Heart right ventricle (tissue), 16 donors: ENCODE measurements at regions not wholly inside any gene's neighbourhood (a gene's known extent, or its start where the extent isn't known, plus 50 kb on each side); places are given as distances from the start of the nearest gene placed in this dataset.
A peak's percentile ranks its signal among the peaks of the same experiment; 100 is the strongest.

Experiments
- ATAC-seq, 8 donors: fragments of 200-7000 bp; cut with Tn5 transposase; one replicate each; pipeline ENCODE4 v1.9.1; 2020; ENCODE audit warnings: mild to moderate bottlenecking in 8 of 8, moderate library complexity in 8 of 8, moderate number of reproducible peaks in 1 of 8
- DNase-seq, 2 donors: peaks; one replicate each; pipeline ENCODE4 v3.0.0-alpha.2; 2020
- H3K27ac ChIP-seq, 10 donors: fragments of 200-600 bp; sonication (generic) in 2 of 10; one replicate each; pipeline versions ENCODE4 v1.5.0 to v1.8.0; 2020 to 2022; ENCODE audit warnings: mild to moderate bottlenecking in 3 of 10
- H3K27me3 ChIP-seq, 7 donors: fragments of 200-600 bp; one replicate each; pipeline ENCODE4 v1.8.0; 2021 to 2022; ENCODE audit warnings: mild to moderate bottlenecking in 2 of 7
- H3K36me3 ChIP-seq, 9 donors: fragments of 200-600 bp; sonication (generic) in 1 of 9; one replicate each; pipeline versions ENCODE4 v1.5.0 to v1.8.0; 2020 to 2022; ENCODE audit warnings: mild to moderate bottlenecking in 2 of 9
- H3K4me1 ChIP-seq, 9 donors: fragments of 200-600 bp; sonication (generic) in 1 of 9; one replicate each; pipeline versions ENCODE4 v1.5.0 to v1.8.0; 2020 to 2022; ENCODE audit warnings: mild to moderate bottlenecking in 4 of 9
- H3K4me3 ChIP-seq, 10 donors: fragments of 200-600 bp; sonication (generic) in 2 of 10; one replicate each; pipeline versions ENCODE4 v1.5.0 to v1.8.0; 2020 to 2022; ENCODE audit warnings: mild to moderate bottlenecking in 7 of 10, moderate library complexity in 2 of 10
- H3K9me3 ChIP-seq, 11 donors: fragments of 200-600 bp in 10 of 11; sonication (generic) in 2 of 11; one replicate each; pipeline versions ENCODE4 v1.5.0 to v1.8.0; 2013 to 2022; ENCODE audit warnings: mild to moderate bottlenecking in 2 of 11, control low read depth in 1 of 11, moderate library complexity in 1 of 11
- CTCF ChIP-seq, 9 donors: fragments of 200-600 bp; sonication (generic) in 2 of 9; IDR thresholded peaks; one replicate each; pipeline versions ENCODE4 v1.5.0 to v1.8.0; 2021 to 2022; ENCODE audit warnings: antibody characterized with exemption in 9 of 9, mild to moderate bottlenecking in 5 of 9, moderate library complexity in 1 of 9
- WGBS, 2 donors: extraction: QIAGEN DNeasy Blood & Tissue Kit; methylation state at CpG; one replicate each; pipeline ENCODE4 v1.1.7; 2013; ENCODE audit warnings: inconsistent platforms in 1 of 2; 5-methylcytosine and 5-hydroxymethylcytosine counted together
- intact Hi-C, 10 donors: fragments of 100-400 bp; cut with DNase I; formaldehyde crosslinking; loops; one replicate each; pipeline versions ENCODE4 v1.11.1 to v1.14.2; 2022
- donor health status: Arrhythmogenic right ventricular cardiomyopathy.
- donor health status: ischemic (EF 13 %, LVEDD 7.1; RV severe dilation, severe dysfunction).
- donor health status: healthy with polysubstance abuse.
- donor health status: DM: no; HTN: yes; CAD: no.
- donor health status: DM: no; HTN: no; CAD: no.
- donor health status: ischemic (EF 25% LVEDD 6.9; RV normal size, moderate dysfunction).
- donor health status: ischemic (EF 25% LVEDD 5.7; RV mildly dilated, moderate dysfunction).
- donor health status: healthy.
- donor health status: DM: yes; HTN: yes; CAD: no.
- donor health status: Ischemic cardiomyopathy.
- donor health status: ischemic (EF 35%, LVEDD 5.7; RV mildly dilated, moderate dysfunction).
- donor health status: nonischemic (EF 11% LVEDD 7.7; RV severe dilation, severe dysfunction).
- donor health status: DM: yes; HTN: yes; CAD: no.
- donor health status: PGD.
- donor health status: ischemic (EF 29% LVEDD 5.4; RV normal size, mild dysfunction).
- donor health status: nonischemic (EF 23%, LVEDD 6.1; RV moderate dilation, normal function).

GRCh38 chrX:121150217-121150616 lies 102.8 kb downstream of the GLUD2 start:
- Histone ChIP-seq H3K36me3 (no peaks in the 10 kb centered on the region), H3K4me3 (no peak overlapping the region), H3K9me3 (no peaks in the 10 kb centered on the region), H3K4me1 (no peaks in the 10 kb centered on the region), H3K27ac (no peak overlapping the region), H3K27me3 (no peaks in the 10 kb centered on the region)
- intact Hi-C loops: no loop called here
- WGBS, 2 donors: 84 to 92% methylated on average over 1 of the region's 1 CpG
- DNase-seq (no peak), ATAC-seq (no peak)
- no peak for TF ChIP-seq CTCF (IDR thresholded peaks at IDR 0.05)

GRCh38 chrX:121151293-121151692 lies 103.9 kb downstream of the GLUD2 start:
- intact Hi-C loops: no loop called here
- 84 to 90% methylated on average over 4 of the region's 4 CpGs for WGBS, 2 donors
- Histone ChIP-seq H3K27ac (no peak overlapping the region), H3K36me3 (no peaks in the 10 kb centered on the region), H3K4me1 (no peaks in the 10 kb centered on the region), H3K9me3 (no peaks in the 10 kb centered on the region), H3K4me3 (no peak overlapping the region), H3K27me3 (no peaks in the 10 kb centered on the region)
- no peak for TF ChIP-seq CTCF (IDR thresholded peaks at IDR 0.05)
- no peak for DNase-seq
- no peak for ATAC-seq

- Histone ChIP-seq H3K4me1 (no peaks in the 10 kb centered on the region), H3K9me3 (no peaks in the 10 kb centered on the region), H3K4me3 (no peak overlapping the region), H3K36me3 (no peaks in the 10 kb centered on the region), H3K27ac (no peak overlapping the region), H3K27me3 (no peaks in the 10 kb centered on the region)
- intact Hi-C loops: no loop called here
- ATAC-seq (no peak), DNase-seq (no peak)
- TF ChIP-seq CTCF (IDR thresholded peaks at IDR 0.05): no peak
- 84 to 88% methylated on average over 13 of the region's 13 CpGs for WGBS, 2 donors
Measured at GRCh38 chrX:121154858-121155404, 107.5 kb downstream of the GLUD2 start.

- H3K4me3 ChIP-seq: no peak overlapping the region
- no peaks in the 10 kb centered on the region for H3K36me3 ChIP-seq
- no peaks in the 10 kb centered on the region for H3K9me3 ChIP-seq
- H3K27ac ChIP-seq: peak overlapping the region in 1 of 10 donors; percentile 31
- 18% methylated on average over 4 of the region's 4 CpGs for WGBS, 2 donors
- no peaks in the 10 kb centered on the region for H3K27me3 ChIP-seq
- H3K4me1 ChIP-seq: peaks cover 0 to 5% (median 0%) of the 10 kb centered on the region in 9 donors
- no peak for TF ChIP-seq CTCF (IDR thresholded peaks at IDR 0.05)
- intact Hi-C loops: no loop called here
- ATAC-seq: no peak
- no peak for DNase-seq
Measured at GRCh38 chrX:121160987-121161386, 113.6 kb downstream of the GLUD2 start.
